ENCODE measurements at regions not wholly inside any gene's neighbourhood (a gene's known extent, or its start where the extent isn't known, plus 50 kb on each side); places are given as distances from the start of the nearest gene placed in this dataset.

GRCh38 chr3:126267169-126267975, 87.0 kb upstream of the ALDH1L1 start:
- TF ChIP-seq CTCF (conservative IDR thresholded peaks at IDR 0.05; ENCODE audit: low read depth, low read length): no peak
- TF ChIP-seq EZH2 (IDR thresholded peaks at IDR 0.05; ENCODE audit: borderline replicate concordance, low read depth, low read length, poor library complexity, severe bottlenecking): no peak

Data from A673 (cell line).